ENCODE measurements at regions not wholly inside any gene's neighbourhood (a gene's known extent, or its start where the extent isn't known, plus 50 kb on each side); places are given as distances from the start of the nearest gene placed in this dataset.
"Not testable (repeated sequence)": the region's sequence is repeated elsewhere in the genome, so short reads cannot be mapped to it uniquely, and the experiment has no call there.

DNA sequence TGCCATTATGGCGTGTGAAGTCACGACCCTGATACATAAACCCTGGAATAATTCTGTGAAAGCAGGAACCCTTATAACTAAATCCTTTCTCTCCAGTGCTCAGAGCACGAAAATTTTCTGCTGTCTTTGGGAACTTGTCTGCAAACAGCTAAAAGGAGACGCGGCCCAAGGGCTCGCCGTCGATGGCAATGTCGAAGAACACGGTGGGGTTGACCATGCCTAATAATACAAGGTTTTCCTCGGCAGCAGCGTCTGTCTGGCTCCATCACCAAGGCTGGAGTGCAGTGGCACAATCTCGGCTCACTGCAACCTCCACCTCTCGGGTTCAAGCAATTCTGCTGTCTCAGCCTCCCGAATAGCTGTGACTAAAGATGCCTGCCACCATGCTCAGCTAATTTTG is 132.4 kb upstream of the KIF5B start:
- not testable (repeated sequence) for TF ChIP-seq EP300, POLR2A (IDR thresholded peaks at IDR 0.05)
- TF ChIP-seq, protein P1, sequence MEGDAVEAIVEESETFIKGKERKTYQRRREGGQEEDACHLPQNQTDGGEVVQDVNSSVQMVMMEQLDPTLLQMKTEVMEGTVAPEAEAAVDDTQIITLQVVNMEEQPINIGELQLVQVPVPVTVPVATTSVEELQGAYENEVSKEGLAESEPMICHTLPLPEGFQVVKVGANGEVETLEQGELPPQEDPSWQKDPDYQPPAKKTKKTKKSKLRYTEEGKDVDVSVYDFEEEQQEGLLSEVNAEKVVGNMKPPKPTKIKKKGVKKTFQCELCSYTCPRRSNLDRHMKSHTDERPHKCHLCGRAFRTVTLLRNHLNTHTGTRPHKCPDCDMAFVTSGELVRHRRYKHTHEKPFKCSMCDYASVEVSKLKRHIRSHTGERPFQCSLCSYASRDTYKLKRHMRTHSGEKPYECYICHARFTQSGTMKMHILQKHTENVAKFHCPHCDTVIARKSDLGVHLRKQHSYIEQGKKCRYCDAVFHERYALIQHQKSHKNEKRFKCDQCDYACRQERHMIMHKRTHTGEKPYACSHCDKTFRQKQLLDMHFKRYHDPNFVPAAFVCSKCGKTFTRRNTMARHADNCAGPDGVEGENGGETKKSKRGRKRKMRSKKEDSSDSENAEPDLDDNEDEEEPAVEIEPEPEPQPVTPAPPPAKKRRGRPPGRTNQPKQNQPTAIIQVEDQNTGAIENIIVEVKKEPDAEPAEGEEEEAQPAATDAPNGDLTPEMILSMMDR (IDR thresholded peaks at IDR 0.05): not testable (repeated sequence)

Data from ovary (tissue), 3 donors.